ENCODE measurements at regions not wholly inside any gene's neighbourhood (a gene's known extent, or its start where the extent isn't known, plus 50 kb on each side); places are given as distances from the start of the nearest gene placed in this dataset.

- no peak for DNase-seq
- Histone ChIP-seq H3K27me3 (ENCODE audit: control insufficient read depth, insufficient read depth, low read length) (no peaks in the 10 kb centered on the region), H3K9me3 (ENCODE audit: control insufficient read depth in 2 of 3, insufficient read depth in 1 of 3, low read length in 3 of 3) (peaks cover 0 to 6% (median 0%) of the 10 kb centered on the region in 3 donors), H3K27ac (ENCODE audit: low read depth in 2 of 2, low read length in 2 of 2) (no peak overlapping the region), H3K4me1 (ENCODE audit: control insufficient read depth in 2 of 3, insufficient read depth in 2 of 3, low read depth in 1 of 3, low read length in 3 of 3) (no peaks in the 10 kb centered on the region), H3K36me3 (ENCODE audit: control insufficient read depth in 2 of 3, insufficient read depth in 3 of 3, low read length in 3 of 3) (no peaks in the 10 kb centered on the region), H3K4me3 (ENCODE audit: low read length in 3 of 3) (no peak overlapping the region), H3K9ac (ENCODE audit: low read length in 3 of 3) (no peak overlapping the region)
- no peak for TF ChIP-seq CTCF (IDR thresholded peaks at IDR 0.05; ENCODE audit: borderline replicate concordance, extremely low read depth, insufficient read depth)
- no peak for FAIRE-seq
- intact Hi-C loops (cut with DNase I): no loop called here
Measured at GRCh38 chr1:98410082-98410481, 251.4 kb upstream of the SNX7 start.

DNA sequence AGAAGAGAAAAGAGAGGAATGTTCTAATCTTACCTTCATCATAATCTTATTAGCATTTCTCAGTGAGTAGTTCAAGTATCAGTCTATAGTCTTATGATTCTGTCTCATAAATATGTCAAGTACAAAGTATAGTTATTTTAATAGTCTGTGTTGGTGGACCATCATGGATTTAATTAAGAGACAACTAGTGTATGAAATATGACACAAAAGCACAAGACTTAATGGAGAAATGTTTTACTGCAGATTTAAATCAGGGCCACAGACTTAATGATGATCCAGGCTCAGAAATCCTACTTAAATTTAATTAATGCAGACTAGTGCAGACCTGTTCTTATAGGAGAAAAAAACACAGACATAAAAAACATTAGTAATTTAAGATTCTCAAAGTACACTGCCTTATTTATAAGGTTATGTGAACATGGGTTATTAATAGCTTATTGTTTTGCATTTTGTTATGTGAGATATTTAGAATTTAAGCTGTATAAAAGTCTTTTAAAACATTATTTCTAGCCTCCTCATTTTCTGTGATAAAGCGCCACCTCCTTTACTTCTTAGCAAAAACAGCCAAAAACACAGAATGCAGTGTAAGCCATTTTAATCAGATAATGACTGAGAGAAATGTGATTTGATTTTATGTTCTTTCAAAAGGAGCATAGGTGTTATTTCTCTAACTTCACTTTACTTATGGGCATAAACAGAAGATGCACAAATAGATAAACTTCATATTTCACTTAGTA is 255.0 kb upstream of the SNX7 start:
- no peak overlapping the region for H3K27ac ChIP-seq (ENCODE audit: low read depth in 2 of 2, low read length in 2 of 2)
- FAIRE-seq: no peak

DNA sequence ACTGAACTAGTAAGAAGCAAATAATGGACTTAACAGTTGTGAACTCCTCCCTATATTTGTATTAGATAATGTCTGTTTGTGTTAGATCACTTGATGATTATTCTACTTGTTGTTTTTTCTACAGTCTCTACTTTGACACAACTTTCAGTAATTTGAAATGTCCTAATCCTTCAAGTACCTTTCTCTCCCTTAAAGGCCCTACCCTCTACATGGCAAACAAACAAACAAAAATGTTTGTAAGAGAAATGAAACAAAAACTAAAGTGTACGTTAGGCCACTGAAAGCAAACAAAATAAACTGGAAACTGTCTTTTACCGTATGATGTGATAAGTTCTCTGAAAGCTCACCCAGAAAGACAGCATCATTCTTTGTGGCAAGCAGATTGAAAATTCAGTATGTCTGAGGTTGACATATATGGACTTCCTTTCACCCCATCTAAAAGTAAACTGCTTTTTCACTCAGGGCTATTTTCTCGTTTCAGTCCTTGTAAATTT is 255.9 kb upstream of the SNX7 start:
- no peaks in the 10 kb centered on the region for H3K36me3 ChIP-seq (ENCODE audit: control insufficient read depth in 2 of 3, insufficient read depth in 3 of 3, low read length in 3 of 3)
- H3K4me1 ChIP-seq (ENCODE audit: control insufficient read depth in 2 of 3, insufficient read depth in 2 of 3, low read depth in 1 of 3, low read length in 3 of 3): no peaks in the 10 kb centered on the region
- no peak for DNase-seq
- H3K4me3 ChIP-seq (ENCODE audit: low read length in 3 of 3): no peak overlapping the region
- TF ChIP-seq CTCF (IDR thresholded peaks at IDR 0.05; ENCODE audit: borderline replicate concordance, extremely low read depth, insufficient read depth): no peak
- no peak overlapping the region for H3K9ac ChIP-seq (ENCODE audit: low read length in 3 of 3)
- no peaks in the 10 kb centered on the region for H3K27me3 ChIP-seq (ENCODE audit: control insufficient read depth, insufficient read depth, low read length)
- H3K9me3 ChIP-seq (ENCODE audit: control insufficient read depth in 2 of 3, insufficient read depth in 1 of 3, low read length in 3 of 3): no peaks in the 10 kb centered on the region
- intact Hi-C loops (cut with DNase I): no loop called here
- FAIRE-seq: no peak
- no peak overlapping the region for H3K27ac ChIP-seq (ENCODE audit: low read depth in 2 of 2, low read length in 2 of 2)

More for the DNA sequence above, 255.0 kb upstream of the SNX7 start:
- no peak for DNase-seq
- H3K36me3 ChIP-seq (ENCODE audit: control insufficient read depth in 2 of 3, insufficient read depth in 3 of 3, low read length in 3 of 3): no peaks in the 10 kb centered on the region
- intact Hi-C loops (cut with DNase I): no loop called here
- no peaks in the 10 kb centered on the region for H3K27me3 ChIP-seq (ENCODE audit: control insufficient read depth, insufficient read depth, low read length)
- H3K4me1 ChIP-seq (ENCODE audit: control insufficient read depth in 2 of 3, insufficient read depth in 2 of 3, low read depth in 1 of 3, low read length in 3 of 3): no peaks in the 10 kb centered on the region
- no peak overlapping the region for H3K9ac ChIP-seq (ENCODE audit: low read length in 3 of 3)
- no peaks in the 10 kb centered on the region for H3K9me3 ChIP-seq (ENCODE audit: control insufficient read depth in 2 of 3, insufficient read depth in 1 of 3, low read length in 3 of 3)
- H3K4me3 ChIP-seq (ENCODE audit: low read length in 3 of 3): no peak overlapping the region
- TF ChIP-seq CTCF (IDR thresholded peaks at IDR 0.05; ENCODE audit: borderline replicate concordance, extremely low read depth, insufficient read depth): no peak

Data from kidney (tissue), 13 donors.